Aorta (tissue), 5 donors: ENCODE measurements at regions not wholly inside any gene's neighbourhood (a gene's known extent, or its start where the extent isn't known, plus 50 kb on each side); places are given as distances from the start of the nearest gene placed in this dataset.
A peak's percentile ranks its signal among the peaks of the same experiment; 100 is the strongest.
"Not testable (repeated sequence)": the region's sequence is repeated elsewhere in the genome, so short reads cannot be mapped to it uniquely, and the experiment has no call there.

Experiments used
- ATAC-seq: fragments of 200-7000 bp; cut with Tn5 transposase; one replicate; pipeline ENCODE4 v1.9.1; 2022; ENCODE audit warnings: moderate library complexity; ENCODE audit not compliant: low FRiP score
- DNase-seq, 2 donors: peaks; one replicate each; pipeline ENCODE4 v3.0.0-alpha.2; 2020
- H3K27ac ChIP-seq, 2 donors: one replicate each; pipeline ENCODE4 v1.5.1; 2013; ENCODE audit warnings: low read length in 2 of 2, mild to moderate bottlenecking in 2 of 2, moderate library complexity in 2 of 2, control low read depth in 1 of 2, inconsistent platforms in 1 of 2, low read depth in 1 of 2
- H3K27me3 ChIP-seq, 2 donors: one replicate each; pipeline ENCODE4 v1.6.1; 2013; ENCODE audit warnings: control low read depth in 1 of 2, low read length in 1 of 2, mild to moderate bottlenecking in 1 of 2, moderate library complexity in 1 of 2; ENCODE audit not compliant: insufficient read depth in 2 of 2, control insufficient read depth in 1 of 2
- H3K36me3 ChIP-seq, 2 donors: one replicate each; pipeline ENCODE4 v1.6.1; 2013; ENCODE audit warnings: control low read depth in 1 of 2, low read length in 1 of 2, mild to moderate bottlenecking in 1 of 2; ENCODE audit not compliant: insufficient read depth in 2 of 2, control insufficient read depth in 1 of 2
- H3K4me1 ChIP-seq, 2 donors: one replicate each; pipeline ENCODE4 v1.6.1; 2013; ENCODE audit warnings: low read length in 2 of 2, control low read depth in 1 of 2, mild to moderate bottlenecking in 1 of 2, moderate library complexity in 1 of 2; ENCODE audit not compliant: insufficient read depth in 2 of 2, control insufficient read depth in 1 of 2
- H3K4me3 ChIP-seq, 2 donors: one replicate each; pipeline ENCODE4 v1.5.1; 2013; ENCODE audit warnings: low read length in 2 of 2, control low read depth in 1 of 2, mild to moderate bottlenecking in 1 of 2
- H3K9me3 ChIP-seq: one replicate; pipeline ENCODE4 v1.6.1; 2013; ENCODE audit warnings: mild to moderate bottlenecking, low read length; ENCODE audit not compliant: control insufficient read depth
- WGBS, 2 donors: extraction: QIAGEN DNeasy Blood & Tissue Kit; methylation state at CpG; one replicate each; pipeline ENCODE4 v1.1.7; 2013; 5-methylcytosine and 5-hydroxymethylcytosine counted together
- intact Hi-C, 2 donors: fragments of 100-400 bp; cut with DNase I; formaldehyde crosslinking; loops; one replicate each; pipeline versions ENCODE4 v1.14.2 to v1.15.0; 2022
- donor health status: healthy with polysubstance abuse.
- donor health status: Bipolar disorder and iron deficiency.
- donor health status: DM: no; HTN: no; CAD: no.
- donor health status: DM: no; HTN: no; CAD: no.
- donor health status: DM: yes; HTN: yes; CAD: no.

DNA sequence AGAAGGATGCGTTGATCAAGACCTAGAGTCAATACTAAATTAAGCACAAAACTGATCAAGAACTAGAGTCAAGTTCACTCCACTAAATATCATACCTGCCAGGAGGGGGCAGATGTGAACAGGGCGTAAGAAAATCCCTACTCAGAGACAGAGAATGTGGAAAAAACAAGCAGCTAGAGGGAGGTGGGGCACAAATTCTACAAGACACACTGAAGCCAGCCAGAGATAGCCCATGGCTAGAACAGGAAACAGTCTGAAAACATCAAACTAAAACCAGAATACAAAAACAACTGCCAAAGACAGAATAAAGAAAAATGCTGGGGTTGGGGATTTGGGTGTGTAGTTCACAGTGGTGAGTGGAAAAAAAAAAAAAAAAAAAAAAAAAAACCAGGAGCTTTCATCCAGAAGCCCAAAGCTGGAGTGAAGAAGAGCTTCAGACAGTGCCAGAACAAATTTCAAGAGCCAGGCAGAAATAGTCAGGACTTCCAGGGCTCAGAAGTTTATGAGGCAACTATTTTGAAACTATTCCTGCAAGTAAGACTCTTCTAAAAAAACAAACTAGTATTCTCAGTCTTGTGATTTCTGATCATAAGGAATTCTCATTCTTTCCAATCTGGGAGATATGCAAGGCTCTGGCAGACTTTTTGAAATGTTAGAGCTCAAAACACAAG is 118.3 kb downstream of the CCDC71L start:
- H3K27me3 ChIP-seq: no peaks in the 10 kb centered on the region
- H3K36me3 ChIP-seq: no peaks in the 10 kb centered on the region
- intact Hi-C loops: loop anchor here (5.0 kb wide), 2 partner anchors 190 to 195 kb away; no protein-coding TSS in a partner anchor
- H3K27ac ChIP-seq: no peak overlapping the region
- H3K4me1 ChIP-seq: no peaks in the 10 kb centered on the region
- WGBS, 2 donors: 24 to 31% methylated on average over 2 of the region's 2 CpGs
- H3K9me3 ChIP-seq: no peaks in the 10 kb centered on the region
- DNase-seq: no peak
- no peak overlapping the region for H3K4me3 ChIP-seq
- peak; percentile 88 for ATAC-seq

DNA sequence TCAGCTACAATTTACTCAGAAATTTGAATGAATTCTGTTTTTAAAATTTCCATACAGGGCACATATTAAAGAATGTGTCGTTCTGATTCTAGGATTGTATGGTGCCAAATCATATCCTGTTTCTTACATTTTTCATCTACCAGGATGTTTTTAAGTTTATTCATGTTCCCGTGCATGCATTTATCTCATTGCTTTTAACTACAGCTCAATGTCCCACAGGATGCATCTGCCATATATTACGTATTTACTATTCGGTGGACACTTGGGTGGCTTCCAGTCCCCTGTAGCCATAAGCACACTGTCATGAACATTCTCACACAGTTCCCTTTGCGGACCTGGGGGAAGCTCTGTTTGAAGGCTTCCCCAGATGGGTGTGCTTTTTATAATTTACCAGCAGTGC is 122.3 kb downstream of the CCDC71L start:
- 66 to 71% methylated on average over 5 of the region's 5 CpGs for WGBS, 2 donors
- Histone ChIP-seq H3K27me3 (no peaks in the 10 kb centered on the region), H3K27ac (no peak overlapping the region), H3K4me1 (no peaks in the 10 kb centered on the region), H3K4me3 (no peak overlapping the region), H3K9me3 (no peaks in the 10 kb centered on the region), H3K36me3 (no peaks in the 10 kb centered on the region)
- no peak for ATAC-seq
- DNase-seq: no peak
- intact Hi-C loops: no loop called here

DNA sequence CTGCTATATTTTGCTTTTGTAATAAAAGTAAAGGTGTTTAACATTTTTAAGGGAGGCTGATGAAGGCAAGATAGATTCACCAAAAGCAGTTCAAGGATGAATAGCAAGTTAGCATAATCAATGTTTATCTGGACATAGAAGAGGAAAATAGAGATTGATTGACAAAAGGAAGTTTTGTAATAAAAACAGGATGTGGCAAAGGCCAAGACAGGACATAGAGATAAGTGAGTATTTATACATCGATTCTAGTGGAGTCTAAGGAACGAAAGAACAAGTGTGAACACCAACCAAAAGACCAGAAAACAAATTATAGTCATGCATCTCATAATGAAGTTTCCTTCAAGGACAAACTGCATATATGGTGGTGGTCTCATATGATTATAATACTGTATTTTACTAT is 123.8 kb downstream of the CCDC71L start:
- H3K4me1 ChIP-seq: no peaks in the 10 kb centered on the region
- H3K36me3 ChIP-seq: no peaks in the 10 kb centered on the region
- H3K27me3 ChIP-seq: no peaks in the 10 kb centered on the region
- ATAC-seq (no peak), DNase-seq (no peak)
- H3K27ac ChIP-seq: no peak overlapping the region
- 50 to 58% methylated on average over 2 of the region's 2 CpGs for WGBS, 2 donors
- no peaks in the 10 kb centered on the region for H3K9me3 ChIP-seq
- no peak overlapping the region for H3K4me3 ChIP-seq
- intact Hi-C loops: no loop called here

DNA sequence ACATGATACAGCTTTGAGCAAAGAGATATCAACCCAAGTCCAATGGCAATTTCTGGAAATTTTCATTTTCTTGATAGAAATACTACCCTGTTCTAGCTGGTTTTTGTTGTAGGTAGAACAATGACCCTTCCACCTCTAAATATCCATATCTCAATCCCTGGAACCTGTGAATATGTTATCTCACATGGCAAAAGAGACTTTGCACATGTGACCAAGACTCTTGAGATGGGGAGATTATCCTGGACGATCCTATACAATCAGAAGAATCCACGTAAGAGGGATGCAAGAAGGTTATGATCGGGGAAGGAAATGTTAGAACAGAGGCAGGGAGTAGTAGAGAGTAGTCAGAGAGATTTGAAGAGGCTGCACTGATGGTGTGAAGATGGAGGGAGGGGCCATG is 124.9 kb downstream of the CCDC71L start:
- DNase-seq: no peak
- no peaks in the 10 kb centered on the region for H3K4me1 ChIP-seq
- H3K27ac ChIP-seq: no peak overlapping the region
- no peak for ATAC-seq
- H3K9me3 ChIP-seq: no peaks in the 10 kb centered on the region
- no peaks in the 10 kb centered on the region for H3K27me3 ChIP-seq
- intact Hi-C loops: no loop called here
- H3K36me3 ChIP-seq: no peaks in the 10 kb centered on the region
- WGBS, 2 donors: 90 to 94% methylated on average over 3 of the region's 3 CpGs
- no peak overlapping the region for H3K4me3 ChIP-seq

DNA sequence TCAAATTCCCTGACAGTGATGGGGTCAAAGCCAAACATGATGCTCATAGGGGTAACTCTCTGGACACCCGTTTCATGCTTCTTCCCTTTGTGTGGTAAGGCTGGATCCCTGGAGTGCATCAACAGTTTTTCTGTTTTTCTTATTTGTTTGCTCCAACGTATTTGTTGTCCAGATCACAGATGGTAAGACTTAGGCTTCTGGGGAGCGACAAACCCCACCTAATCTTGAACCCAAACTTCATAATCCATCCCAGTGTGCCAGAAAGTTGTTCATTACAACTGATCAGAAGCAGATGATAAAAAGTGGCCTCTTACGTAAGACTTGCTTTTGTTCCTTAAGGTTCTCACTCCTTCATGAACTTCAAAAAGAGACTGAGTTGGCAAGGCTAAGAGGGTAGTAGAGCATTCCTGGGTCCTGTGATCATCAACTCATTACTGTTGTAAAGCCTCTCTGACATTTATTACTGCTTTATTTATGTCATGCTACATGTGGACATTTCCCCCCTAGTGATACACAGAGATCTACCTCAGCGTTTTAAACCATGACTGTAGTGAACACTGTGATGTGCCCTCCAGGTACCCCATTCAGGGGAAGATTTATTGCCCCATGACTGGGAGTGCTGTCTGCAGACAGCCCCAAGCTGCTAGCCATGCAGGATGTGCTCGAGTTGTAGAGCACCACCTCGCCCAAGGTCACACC is 125.6 kb downstream of the CCDC71L start:
- intact Hi-C loops: no loop called here
- Histone ChIP-seq H3K4me3 (no peak overlapping the region), H3K36me3 (no peaks in the 10 kb centered on the region), H3K27me3 (no peaks in the 10 kb centered on the region), H3K9me3 (no peaks in the 10 kb centered on the region), H3K4me1 (no peaks in the 10 kb centered on the region), H3K27ac (no peak overlapping the region)
- 77 to 83% methylated on average over 7 of the region's 7 CpGs for WGBS, 2 donors
- DNase-seq (no peak), ATAC-seq (no peak)

DNA sequence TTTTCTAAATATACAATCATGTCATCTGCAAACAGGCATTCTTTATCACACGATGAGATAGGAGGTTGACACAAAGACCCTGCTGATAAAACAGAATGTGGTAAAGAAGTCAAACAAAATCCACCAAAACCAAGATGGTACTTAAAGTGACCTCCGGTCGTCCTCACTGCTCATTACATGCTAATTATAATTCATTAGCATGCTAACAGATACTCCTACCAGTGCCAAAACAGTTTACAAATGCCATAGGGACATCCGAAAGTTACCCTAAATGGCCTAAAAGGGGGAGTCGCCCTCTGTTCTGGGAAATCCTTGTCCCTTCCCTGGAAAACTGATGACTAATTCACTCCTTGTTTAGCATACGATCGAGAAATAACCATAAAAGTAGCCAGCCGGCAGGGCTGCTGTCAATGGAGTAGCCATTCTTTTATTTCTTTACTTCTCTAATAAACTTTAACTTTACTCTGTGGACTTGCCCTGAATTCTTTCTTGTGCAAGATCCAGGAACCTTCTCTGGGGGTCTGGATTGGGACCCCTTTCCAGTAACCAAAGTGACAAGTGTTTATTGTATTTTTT is 126.6 kb downstream of the CCDC71L start:
- Histone ChIP-seq H3K27me3 (no peaks in the 10 kb centered on the region), H3K36me3 (no peaks in the 10 kb centered on the region), H3K27ac (no peak overlapping the region), H3K9me3 (no peaks in the 10 kb centered on the region), H3K4me1 (no peaks in the 10 kb centered on the region), H3K4me3 (no peak overlapping the region)
- intact Hi-C loops: no loop called here
- DNase-seq (no peak), ATAC-seq (no peak)
- WGBS, 2 donors: 71 to 80% methylated on average over 8 of the region's 8 CpGs

DNA sequence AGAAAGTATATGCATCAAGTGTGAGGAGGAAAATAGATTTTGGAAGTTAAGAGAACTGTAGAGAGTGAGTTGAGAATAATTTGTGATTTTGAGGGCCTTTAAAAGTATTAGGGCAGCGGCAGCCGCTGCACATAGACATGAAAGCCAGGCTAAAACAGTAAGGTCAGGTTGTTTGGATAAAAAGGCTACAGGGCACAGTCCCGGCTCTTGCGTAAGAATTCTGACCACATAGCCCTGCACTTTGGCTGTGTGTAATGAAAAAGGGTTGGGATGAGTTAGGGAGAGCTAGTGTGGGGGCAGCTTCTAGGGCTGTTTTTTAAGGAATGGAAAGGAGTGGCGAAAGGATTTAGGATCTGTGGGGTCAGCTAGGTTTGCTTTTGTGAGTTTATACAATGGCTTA is 130.8 kb downstream of the CCDC71L start:
- DNase-seq, H3K4me3 ChIP-seq, ATAC-seq, H3K9me3 ChIP-seq, H3K27ac ChIP-seq, H3K27me3 ChIP-seq, H3K4me1 ChIP-seq, H3K36me3 ChIP-seq, intact Hi-C loops: not testable (repeated sequence)
- 89 to 90% methylated on average over 5 of the region's 5 CpGs for WGBS, 2 donors

DNA sequence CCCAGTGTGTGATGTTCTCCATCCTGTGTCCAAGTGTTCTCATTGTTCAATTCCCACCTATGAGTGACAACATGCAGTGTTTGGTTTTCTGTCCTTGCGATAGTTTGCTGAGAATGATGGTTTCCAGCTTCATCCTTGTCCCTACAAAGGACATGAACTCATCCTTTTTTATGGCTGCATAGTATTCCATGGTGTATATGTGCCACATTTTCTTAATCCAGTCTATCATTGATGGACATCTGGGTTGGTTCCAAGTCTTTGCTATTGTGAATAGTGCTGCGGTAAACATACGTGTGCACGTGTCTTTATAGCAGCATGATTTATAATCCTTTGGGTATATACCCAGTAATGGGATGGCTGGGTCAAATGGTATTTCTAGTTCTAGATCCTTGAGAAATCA is 134.3 kb downstream of the CCDC71L start:
- H3K4me3 ChIP-seq, intact Hi-C loops, DNase-seq, H3K36me3 ChIP-seq, ATAC-seq, H3K4me1 ChIP-seq, H3K9me3 ChIP-seq, H3K27ac ChIP-seq, H3K27me3 ChIP-seq: not testable (repeated sequence)
- 84 to 93% methylated on average over 4 of the region's 4 CpGs for WGBS, 2 donors

DNA sequence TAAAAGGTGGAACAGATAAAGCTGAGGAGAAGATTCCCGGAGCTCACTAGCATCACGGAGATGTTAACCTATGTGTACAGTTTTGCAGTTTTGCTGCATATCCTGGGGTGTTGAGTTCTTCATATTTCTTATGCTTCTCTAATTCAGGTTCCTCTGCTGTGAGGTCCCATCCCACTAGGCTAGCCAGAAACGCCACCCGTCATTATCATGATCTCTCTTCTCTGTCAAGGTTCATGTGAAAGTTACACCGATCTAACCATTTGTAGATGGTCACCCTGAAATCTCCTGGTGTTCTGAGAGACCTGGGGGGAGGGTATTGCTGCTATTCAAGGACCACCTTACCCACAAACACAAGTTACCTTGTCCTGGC is 136.3 kb downstream of the CCDC71L start:
- Histone ChIP-seq H3K9me3 (no peaks in the 10 kb centered on the region), H3K27me3 (no peaks in the 10 kb centered on the region), H3K4me1 (peaks cover 0 to 2% of the 10 kb centered on the region in 2 donors), H3K4me3 (no peak overlapping the region), H3K27ac (no peak overlapping the region), H3K36me3 (no peaks in the 10 kb centered on the region)
- intact Hi-C loops: no loop called here
- no peak for DNase-seq
- 91 to 92% methylated on average over 5 of the region's 5 CpGs for WGBS, 2 donors
- no peak for ATAC-seq
